Astrocyte (in vitro differentiated cells and primary cell): ENCODE measurements at regions not wholly inside any gene's neighbourhood (a gene's known extent, or its start where the extent isn't known, plus 50 kb on each side); places are given as distances from the start of the nearest gene placed in this dataset.

ENCODE experiments used
- DNase-seq: peaks from one replicate; pipeline ENCODE4 v3.0.0-alpha.2; 2010; ENCODE audit warnings: low read depth
- FAIRE-seq: peaks from 2 replicates; lab custom pipeline; 2011; peaks lifted over from hg19 to GRCh38; lab: Jason Lieb, UNC
- H2AFZ ChIP-seq: 2 replicates; pipeline ENCODE4 v1.6.0; 2012; ENCODE audit warnings: low read depth, low read length, inconsistent platforms
- H3K27ac ChIP-seq: 2 replicates; pipeline ENCODE4 v1.5.1; 2011; ENCODE audit warnings: low read depth, low read length, inconsistent platforms
- H3K27me3 ChIP-seq: 2 replicates; pipeline ENCODE4 v1.6.0; 2011; ENCODE audit warnings: low read length, inconsistent platforms; ENCODE audit not compliant: insufficient read depth
- H3K36me3 ChIP-seq: 2 replicates; pipeline ENCODE4 v1.5.1; 2011; ENCODE audit warnings: low read length, inconsistent platforms; ENCODE audit not compliant: insufficient read depth
- H3K4me1 ChIP-seq: 2 replicates; pipeline ENCODE4 v1.5.1; 2011; ENCODE audit warnings: low read length, inconsistent platforms; ENCODE audit not compliant: insufficient read depth
- H3K4me2 ChIP-seq: 2 replicates; pipeline ENCODE4 v1.6.0; 2012; ENCODE audit warnings: low read length, inconsistent platforms
- H3K4me3 ChIP-seq: 2 replicates; pipeline ENCODE4 v1.5.1; 2011; ENCODE audit warnings: low read depth, mild to moderate bottlenecking, low read length, inconsistent platforms; ENCODE audit not compliant: insufficient read depth
- H3K79me2 ChIP-seq: 2 replicates; pipeline ENCODE4 v1.6.0; 2012; ENCODE audit warnings: mild to moderate bottlenecking, low read length, inconsistent platforms; ENCODE audit not compliant: insufficient read depth
- H3K9ac ChIP-seq: 2 replicates; pipeline ENCODE4 v1.6.0; 2012; ENCODE audit warnings: mild to moderate bottlenecking, low read length, inconsistent platforms
- H3K9me3 ChIP-seq: 2 replicates; pipeline ENCODE4 v1.5.1; 2012; ENCODE audit warnings: low read depth, mild to moderate bottlenecking, low read length, inconsistent platforms; ENCODE audit not compliant: insufficient read depth
- H4K20me1 ChIP-seq: 2 replicates; pipeline ENCODE4 v1.6.0; 2012; ENCODE audit warnings: low read length, inconsistent platforms; ENCODE audit not compliant: insufficient read depth
- H3K27ac Mint-ChIP-seq: one replicate; pipeline ENCODE4 v1.8.0; 2021; ENCODE audit warnings: mild to moderate bottlenecking, mixed read lengths; ENCODE audit not compliant: unreplicated experiment
- H3K27me3 Mint-ChIP-seq: one replicate; pipeline ENCODE4 v1.8.0; 2021; ENCODE audit warnings: low read depth, mixed read lengths; ENCODE audit not compliant: unreplicated experiment
- H3K36me3 Mint-ChIP-seq: one replicate; pipeline ENCODE4 v1.8.0; 2021; ENCODE audit warnings: low read depth, mixed read lengths; ENCODE audit not compliant: unreplicated experiment
- H3K4me1 Mint-ChIP-seq: one replicate; pipeline ENCODE4 v1.8.0; 2021; ENCODE audit warnings: low read depth, mixed read lengths; ENCODE audit not compliant: unreplicated experiment
- H3K4me3 Mint-ChIP-seq: one replicate; pipeline ENCODE4 v1.8.0; 2021; ENCODE audit warnings: mild to moderate bottlenecking, moderate library complexity, mixed read lengths; ENCODE audit not compliant: unreplicated experiment
- H3K9me3 Mint-ChIP-seq: one replicate; pipeline ENCODE4 v1.8.0; 2021; ENCODE audit warnings: mild to moderate bottlenecking, mixed read lengths; ENCODE audit not compliant: unreplicated experiment
- CTCF ChIP-seq: IDR thresholded peaks from 2 replicates; pipeline ENCODE4 v1.5.1; 2011; ENCODE audit warnings: low read depth, mild to moderate bottlenecking, inconsistent platforms, low read length, moderate library complexity; ENCODE audit not compliant: insufficient read depth
- EZH2 ChIP-seq: IDR thresholded peaks from 2 replicates; pipeline ENCODE4 v1.6.1; 2012; ENCODE audit warnings: mild to moderate bottlenecking, low read length, inconsistent platforms; ENCODE audit not compliant: insufficient read depth

- H3K36me3 Mint-ChIP-seq, result no peaks in the 10 kb centered on the region
- Histone ChIP-seq H3K36me3 (no peaks in the 10 kb centered on the region), H4K20me1 (no peaks in the 10 kb centered on the region), H3K4me3 (no peak overlapping the region), H3K79me2 (no peaks in the 10 kb centered on the region), H3K4me2 (no peak overlapping the region), H3K4me1 (no peaks in the 10 kb centered on the region), H2AFZ (no peak overlapping the region), H3K27me3 (no peaks in the 10 kb centered on the region), H3K9me3 (no peaks in the 10 kb centered on the region), H3K27ac (no peak overlapping the region), H3K9ac (no peak overlapping the region)
- no peaks in the 10 kb centered on the region for H3K4me1 Mint-ChIP-seq
- no peaks in the 10 kb centered on the region for H3K9me3 Mint-ChIP-seq
- TF ChIP-seq EZH2, result no peak
- no peak for TF ChIP-seq CTCF
- H3K27me3 Mint-ChIP-seq, result no peaks in the 10 kb centered on the region
- no peak overlapping the region for H3K4me3 Mint-ChIP-seq
- H3K27ac Mint-ChIP-seq, result no peak overlapping the region
- no peak for FAIRE-seq
- DNase-seq, result no peak
These were observed 172.0 kb upstream of the NRSN1 start for GRCh38 chr6:23953976-23954375.

- Histone ChIP-seq H4K20me1 (no peaks in the 10 kb centered on the region), H3K27me3 (no peaks in the 10 kb centered on the region), H3K79me2 (no peaks in the 10 kb centered on the region), H3K9me3 (no peaks in the 10 kb centered on the region), H3K9ac (no peak overlapping the region), H3K4me2 (no peak overlapping the region), H3K4me1 (no peaks in the 10 kb centered on the region), H3K27ac (no peak overlapping the region), H3K4me3 (no peak overlapping the region), H2AFZ (no peak overlapping the region), H3K36me3 (no peaks in the 10 kb centered on the region)
- DNase-seq (no peak), FAIRE-seq (no peak)
- Mint-ChIP-seq H3K9me3 (no peaks in the 10 kb centered on the region), H3K27ac (no peak overlapping the region), H3K36me3 (no peaks in the 10 kb centered on the region), H3K4me3 (no peak overlapping the region), H3K27me3 (no peaks in the 10 kb centered on the region), H3K4me1 (no peaks in the 10 kb centered on the region)
- TF ChIP-seq EZH2 (no peak), CTCF (no peak)
These were observed 169.0 kb upstream of the NRSN1 start for GRCh38 chr6:23957017-23957416.

GRCh38 chr6:23964865-23965264, 161.2 kb upstream of the NRSN1 start:
- no peaks in the 10 kb centered on the region for H3K9me3 ChIP-seq
- H3K4me1 Mint-ChIP-seq, result no peaks in the 10 kb centered on the region
- H3K9me3 Mint-ChIP-seq, result peaks cover 2% of the 10 kb centered on the region
- no peak overlapping the region for H3K4me2 ChIP-seq
- H3K4me3 Mint-ChIP-seq, result no peak overlapping the region
- H3K36me3 ChIP-seq, result no peaks in the 10 kb centered on the region
- no peak overlapping the region for H3K27ac ChIP-seq
- H3K36me3 Mint-ChIP-seq, result no peaks in the 10 kb centered on the region
- no peak overlapping the region for H2AFZ ChIP-seq
- H3K4me3 ChIP-seq, result no peak overlapping the region
- DNase-seq (no peak), FAIRE-seq (no peak)
- H3K9ac ChIP-seq, result no peak overlapping the region
- H3K27me3 Mint-ChIP-seq, result peaks cover 3% of the 10 kb centered on the region
- TF ChIP-seq CTCF (no peak), EZH2 (no peak)
- H4K20me1 ChIP-seq, result no peaks in the 10 kb centered on the region
- no peaks in the 10 kb centered on the region for H3K27me3 ChIP-seq
- H3K79me2 ChIP-seq, result no peaks in the 10 kb centered on the region
- no peak overlapping the region for H3K27ac Mint-ChIP-seq
- H3K4me1 ChIP-seq, result no peaks in the 10 kb centered on the region
